HFFc6 (cell line): ENCODE measurements at regions not wholly inside any gene's neighbourhood (a gene's known extent, or its start where the extent isn't known, plus 50 kb on each side); places are given as distances from the start of the nearest gene placed in this dataset.

Experiments
- DNase-seq: peaks from one replicate; pipeline ENCODE4 v3.0.0-alpha.2; 2018
- H3K27ac Mint-ChIP-seq: 2 replicates; pipeline ENCODE4 v1.8.0; 2020; ENCODE audit warnings: mild to moderate bottlenecking, mixed read lengths
- H3K27me3 Mint-ChIP-seq: 2 replicates; pipeline ENCODE4 v1.8.0; 2021; ENCODE audit warnings: mild to moderate bottlenecking, moderate library complexity, mixed read lengths; ENCODE audit not compliant: insufficient read depth
- H3K36me3 Mint-ChIP-seq: 2 replicates; pipeline ENCODE4 v1.8.0; 2021; ENCODE audit warnings: low read depth, mixed read lengths
- H3K4me1 Mint-ChIP-seq: 2 replicates; pipeline ENCODE4 v1.8.0; 2020; ENCODE audit warnings: low read depth, mixed read lengths
- H3K4me3 Mint-ChIP-seq: 2 replicates; pipeline ENCODE4 v1.8.0; 2020; ENCODE audit warnings: mild to moderate bottlenecking, moderate library complexity, mixed read lengths
- H3K9me3 Mint-ChIP-seq: 2 replicates; pipeline ENCODE4 v1.8.0; 2020; ENCODE audit warnings: mild to moderate bottlenecking, mixed read lengths
- TF ChIP-seq, protein P1 (sequence below): fragments of 200-600 bp; sonication (generic); IDR thresholded peaks from 2 replicates; pipeline ENCODE4 v1.5.0; 2021; ENCODE audit warnings: antibody characterized with exemption, mild to moderate bottlenecking

DNA sequence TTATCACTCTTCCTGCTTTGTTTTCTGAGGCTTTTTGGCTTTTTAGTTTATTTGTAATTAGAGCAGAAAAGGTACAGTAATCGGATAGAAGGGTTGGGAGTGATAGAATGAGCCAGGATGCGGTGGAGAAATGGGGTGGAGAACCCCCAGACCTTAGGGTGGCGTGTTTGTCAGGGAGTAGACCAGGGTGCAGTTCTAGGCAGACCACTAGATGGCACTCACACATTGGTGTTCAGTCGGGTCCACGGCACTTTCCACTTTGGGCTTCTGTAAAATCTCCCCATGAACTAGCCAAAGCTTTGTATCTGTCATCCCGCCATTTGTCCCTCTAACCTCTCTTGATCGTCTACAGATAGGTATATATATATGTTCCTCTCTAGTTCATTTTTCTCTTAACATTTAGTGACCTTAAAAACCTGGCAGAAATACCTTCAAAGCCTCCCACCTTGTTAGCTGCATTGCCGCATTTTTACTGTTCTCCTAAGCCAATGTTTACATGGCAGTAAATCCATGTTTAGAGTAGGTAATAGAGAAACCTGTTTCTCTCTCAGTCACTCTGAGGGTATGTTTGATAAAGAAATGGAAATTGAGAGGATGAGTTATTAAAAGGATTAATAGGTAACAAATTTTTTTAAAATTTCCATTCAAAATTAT lies 154.9 kb downstream of the TM9SF2 start:
- DNase-seq, result peak; percentile 53
- H3K4me3 Mint-ChIP-seq, result no peak overlapping the region

DNA sequence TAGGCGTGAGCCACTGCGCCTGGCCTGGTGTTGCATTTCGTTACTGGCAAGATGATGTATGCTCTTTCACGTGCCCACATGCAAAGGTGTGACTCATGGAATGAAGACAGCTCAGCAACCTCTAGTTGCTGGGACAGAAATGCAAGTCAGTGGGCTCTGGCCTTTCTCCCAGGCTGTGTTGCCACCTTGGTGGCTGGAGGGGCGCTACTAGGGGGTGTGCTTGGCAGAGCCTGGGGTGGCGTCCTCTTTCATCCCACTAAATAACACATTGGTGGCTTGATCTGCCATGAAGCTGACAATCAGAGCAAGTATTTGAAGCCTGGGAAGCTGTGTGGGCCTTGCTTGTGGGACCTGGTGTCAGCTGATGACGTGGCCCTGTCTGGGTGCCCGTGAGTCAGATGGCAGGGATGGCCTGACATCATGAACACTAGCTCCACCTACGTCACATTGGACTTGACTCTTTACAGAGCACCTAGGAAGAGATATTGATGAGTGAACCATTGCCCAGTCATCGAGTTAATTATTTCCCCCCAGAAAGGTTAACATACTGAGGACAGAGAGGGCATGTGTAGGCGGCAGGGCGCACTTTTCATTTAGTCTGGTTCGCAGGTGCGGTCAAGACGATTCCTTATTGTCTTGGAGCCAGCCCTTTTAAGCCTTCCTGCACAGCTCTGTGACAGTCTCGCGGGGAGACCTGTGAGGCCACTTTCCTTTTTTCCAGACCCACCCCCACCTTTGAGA lies 154.2 kb downstream of the TM9SF2 start:
- TF ChIP-seq, protein P1, sequence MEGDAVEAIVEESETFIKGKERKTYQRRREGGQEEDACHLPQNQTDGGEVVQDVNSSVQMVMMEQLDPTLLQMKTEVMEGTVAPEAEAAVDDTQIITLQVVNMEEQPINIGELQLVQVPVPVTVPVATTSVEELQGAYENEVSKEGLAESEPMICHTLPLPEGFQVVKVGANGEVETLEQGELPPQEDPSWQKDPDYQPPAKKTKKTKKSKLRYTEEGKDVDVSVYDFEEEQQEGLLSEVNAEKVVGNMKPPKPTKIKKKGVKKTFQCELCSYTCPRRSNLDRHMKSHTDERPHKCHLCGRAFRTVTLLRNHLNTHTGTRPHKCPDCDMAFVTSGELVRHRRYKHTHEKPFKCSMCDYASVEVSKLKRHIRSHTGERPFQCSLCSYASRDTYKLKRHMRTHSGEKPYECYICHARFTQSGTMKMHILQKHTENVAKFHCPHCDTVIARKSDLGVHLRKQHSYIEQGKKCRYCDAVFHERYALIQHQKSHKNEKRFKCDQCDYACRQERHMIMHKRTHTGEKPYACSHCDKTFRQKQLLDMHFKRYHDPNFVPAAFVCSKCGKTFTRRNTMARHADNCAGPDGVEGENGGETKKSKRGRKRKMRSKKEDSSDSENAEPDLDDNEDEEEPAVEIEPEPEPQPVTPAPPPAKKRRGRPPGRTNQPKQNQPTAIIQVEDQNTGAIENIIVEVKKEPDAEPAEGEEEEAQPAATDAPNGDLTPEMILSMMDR, result no peak
- Mint-ChIP-seq H3K27me3 (peaks cover 6% of the 10 kb centered on the region), H3K27ac (peak overlapping the region; percentile 28; the same call in 1 of the 2 replicates), H3K4me3 (no peak overlapping the region), H3K9me3 (no peaks in the 10 kb centered on the region), H3K36me3 (no peaks in the 10 kb centered on the region), H3K4me1 (peaks cover 17% of the 10 kb centered on the region)
- DNase-seq, result peak; percentile 12

More for the DNA sequence above, 154.9 kb downstream of the TM9SF2 start:
- Mint-ChIP-seq H3K9me3 (no peaks in the 10 kb centered on the region), H3K27me3 (peaks cover 6% of the 10 kb centered on the region), H3K36me3 (no peaks in the 10 kb centered on the region), H3K27ac (no peak overlapping the region), H3K4me1 (peaks cover 17% of the 10 kb centered on the region)
- TF ChIP-seq, protein P1, result peak; percentile 95

DNA sequence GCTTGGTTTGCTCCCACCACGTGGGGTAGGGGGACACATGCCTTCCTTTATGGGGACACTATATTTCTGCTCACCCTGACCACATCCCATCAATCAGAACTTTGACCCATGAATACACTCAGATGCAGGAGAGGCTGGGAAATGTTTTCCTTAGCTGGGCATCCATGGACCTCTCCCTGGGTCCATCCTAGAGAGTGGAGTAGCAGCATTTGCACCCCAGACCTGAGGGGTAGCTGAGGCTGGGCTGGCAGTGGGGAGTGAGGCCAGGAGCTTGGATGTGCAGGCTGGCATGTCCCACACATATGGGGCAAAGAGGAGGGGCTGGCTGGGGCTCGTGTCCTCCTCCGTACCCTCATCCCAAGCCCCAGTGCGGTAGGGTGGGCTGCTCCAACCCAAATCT lies 152.8 kb downstream of the TM9SF2 start:
- TF ChIP-seq, protein P1, result no peak
- Mint-ChIP-seq H3K4me3 (no peak overlapping the region), H3K27ac (no peak overlapping the region)

DNA sequence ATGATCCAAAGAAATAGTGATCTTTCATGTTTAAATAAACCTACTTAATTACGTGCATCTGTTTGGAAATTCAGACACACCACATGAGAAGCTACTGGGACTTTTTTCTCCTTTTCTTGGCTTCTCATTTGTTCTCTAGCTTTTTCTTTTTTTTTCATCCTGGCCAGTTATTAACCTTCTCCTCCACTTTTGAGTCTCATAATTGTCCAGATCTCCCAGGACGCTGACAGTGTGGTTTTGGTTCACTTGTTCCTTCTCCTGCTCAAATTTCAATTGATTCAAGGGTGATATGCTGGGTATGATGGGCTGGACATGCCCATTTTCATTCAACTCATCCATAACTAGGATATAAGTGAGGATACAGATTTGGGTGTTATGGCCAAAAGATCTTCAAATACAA lies 152.3 kb downstream of the TM9SF2 start:
- peaks cover 17% of the 10 kb centered on the region for H3K4me1 Mint-ChIP-seq
- no peak for DNase-seq
- no peaks in the 10 kb centered on the region for H3K9me3 Mint-ChIP-seq
- peaks cover 6% of the 10 kb centered on the region for H3K27me3 Mint-ChIP-seq
- H3K36me3 Mint-ChIP-seq, result no peaks in the 10 kb centered on the region
- H3K4me3 Mint-ChIP-seq, result no peak overlapping the region
- H3K27ac Mint-ChIP-seq, result no peak overlapping the region
- TF ChIP-seq, protein P1, result no peak

More for the DNA sequence above, 152.8 kb downstream of the TM9SF2 start:
- DNase-seq, result no peak
- Mint-ChIP-seq H3K36me3 (no peaks in the 10 kb centered on the region), H3K9me3 (no peaks in the 10 kb centered on the region), H3K4me1 (peaks cover 17% of the 10 kb centered on the region), H3K27me3 (peaks cover 6% of the 10 kb centered on the region)

GRCh38 chr13:99652901-99653300 lies 151.6 kb downstream of the TM9SF2 start:
- H3K27ac Mint-ChIP-seq, result no peak overlapping the region
- H3K36me3 Mint-ChIP-seq, result no peaks in the 10 kb centered on the region
- DNase-seq, result no peak
- peaks cover 6% of the 10 kb centered on the region for H3K27me3 Mint-ChIP-seq
- no peaks in the 10 kb centered on the region for H3K9me3 Mint-ChIP-seq
- TF ChIP-seq, protein P1, result no peak
- no peak overlapping the region for H3K4me3 Mint-ChIP-seq
- peaks cover 17% of the 10 kb centered on the region for H3K4me1 Mint-ChIP-seq
